T-helper 2 cell treated with Interferon-gamma antibody and Interleukin-4, amounts not matched to agents 5 μg/mL and 100 μg/mL, for 36 hours (primary cell): ENCODE measurements at regions not wholly inside any gene's neighbourhood (a gene's known extent, or its start where the extent isn't known, plus 50 kb on each side); places are given as distances from the start of the nearest gene placed in this dataset.

Source experiments
- DNase-seq: peaks from one replicate; pipeline ENCODE4 v3.0.0; 2021; ENCODE audit warnings: low spot score
- H3K27ac Mint-ChIP-seq: one replicate; pipeline ENCODE4 v1.8.0; 2021; ENCODE audit warnings: mild to moderate bottlenecking, mixed read lengths
- H3K27me3 Mint-ChIP-seq: one replicate; pipeline ENCODE4 v1.8.0; 2021; ENCODE audit warnings: low read depth, mixed read lengths
- H3K36me3 Mint-ChIP-seq: one replicate; pipeline ENCODE4 v1.8.0; 2021; ENCODE audit warnings: low read depth, mixed read lengths
- H3K4me1 Mint-ChIP-seq: one replicate; pipeline ENCODE4 v1.8.0; 2021; ENCODE audit warnings: low read depth, mixed read lengths
- H3K4me3 Mint-ChIP-seq: one replicate; pipeline ENCODE4 v1.8.0; 2022; ENCODE audit warnings: mild to moderate bottlenecking, moderate library complexity, mixed read lengths
- H3K9me3 Mint-ChIP-seq: one replicate; pipeline ENCODE4 v1.8.0; 2021; ENCODE audit warnings: mixed read lengths

DNA sequence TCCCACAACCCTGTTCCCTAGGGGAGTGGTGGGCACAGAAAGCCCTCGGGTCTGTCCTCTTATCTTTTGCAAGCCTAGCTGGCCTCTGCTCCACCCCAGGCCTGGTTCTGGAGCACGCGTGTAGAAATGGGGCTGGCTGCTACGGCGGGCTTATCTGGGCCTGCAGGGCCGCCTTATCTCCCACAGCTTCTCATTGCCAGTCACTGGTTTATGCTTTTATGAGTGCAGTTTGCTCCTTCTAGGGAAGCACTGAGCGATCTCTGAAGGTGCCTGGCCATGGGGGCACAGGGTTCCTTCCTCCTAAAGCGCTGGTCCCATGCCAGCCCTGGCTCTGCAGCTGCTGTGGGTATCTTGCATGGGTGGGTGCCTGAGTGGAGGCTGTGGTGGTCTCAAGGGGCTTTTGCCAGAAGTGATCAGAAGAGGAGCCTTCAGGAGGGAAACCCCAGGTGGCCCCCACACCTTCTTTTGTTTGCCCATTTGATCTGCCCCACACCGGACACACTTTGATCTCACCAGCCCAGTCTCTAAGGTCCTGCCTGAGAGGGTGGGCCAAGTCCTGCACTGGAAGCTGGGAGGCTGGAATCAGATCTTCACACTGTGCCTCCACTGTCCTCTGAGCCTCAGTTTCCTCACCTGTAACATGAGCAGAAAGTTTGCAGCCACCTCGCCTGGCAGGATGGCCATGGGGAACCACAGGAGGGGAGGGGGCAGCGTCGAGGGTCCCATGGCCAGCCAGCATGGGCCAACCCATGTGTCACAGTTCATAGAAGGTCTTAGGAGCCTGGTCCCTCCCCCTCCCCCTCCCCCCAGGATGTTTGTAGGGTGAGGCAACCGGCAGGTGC is 86.6 kb upstream of the FGF3 start:
- no peaks in the 10 kb centered on the region for H3K4me1 Mint-ChIP-seq
- no peak overlapping the region for H3K27ac Mint-ChIP-seq
- H3K27me3 Mint-ChIP-seq: no peaks in the 10 kb centered on the region
- no peak overlapping the region for H3K4me3 Mint-ChIP-seq
- no peaks in the 10 kb centered on the region for H3K36me3 Mint-ChIP-seq
- H3K9me3 Mint-ChIP-seq: no peaks in the 10 kb centered on the region
- no peak for DNase-seq

DNA sequence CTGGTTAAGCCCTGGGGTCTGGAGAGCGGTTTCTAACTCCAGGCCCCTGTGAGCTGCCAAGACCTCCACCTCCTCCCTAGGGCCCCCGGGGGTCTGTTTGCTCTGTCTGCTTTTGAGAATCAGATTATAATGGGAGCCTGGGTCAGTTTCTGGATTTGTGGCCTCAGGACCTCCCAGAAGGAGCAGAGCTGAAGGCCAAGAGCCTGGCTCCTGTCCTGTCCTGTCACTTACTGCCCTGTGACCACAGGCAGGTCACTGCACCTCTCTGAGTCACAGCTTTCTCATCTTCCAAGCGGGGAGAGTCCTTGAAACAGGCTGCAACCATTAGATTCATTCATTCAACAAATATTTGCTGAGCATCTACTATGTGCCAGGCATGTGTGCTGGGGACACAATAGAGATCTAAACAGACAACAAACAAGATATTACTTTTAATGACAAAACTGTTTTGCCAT is 87.3 kb upstream of the FGF3 start:
- Mint-ChIP-seq H3K9me3 (no peaks in the 10 kb centered on the region), H3K4me3 (no peak overlapping the region), H3K27me3 (no peaks in the 10 kb centered on the region), H3K27ac (no peak overlapping the region), H3K4me1 (no peaks in the 10 kb centered on the region), H3K36me3 (no peaks in the 10 kb centered on the region)
- no peak for DNase-seq

DNA sequence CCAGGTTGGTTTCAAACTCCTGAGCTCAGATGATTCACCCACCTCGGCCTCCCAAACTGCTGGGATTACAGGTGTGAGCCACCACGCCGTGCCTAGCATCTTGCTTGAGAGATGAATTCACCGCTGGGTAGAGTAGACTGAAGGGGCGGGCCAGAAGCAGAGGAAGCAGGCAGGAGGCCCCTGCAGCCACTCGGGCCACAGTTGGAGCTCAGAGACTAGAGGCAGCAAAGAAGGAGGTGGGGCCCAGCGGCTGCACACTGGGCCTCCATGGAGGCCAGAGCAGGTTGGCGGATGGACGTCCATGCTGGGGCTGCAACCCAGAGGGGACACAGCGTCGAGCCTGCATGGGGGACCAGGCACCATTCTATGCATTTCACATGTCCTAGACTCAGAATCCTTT is 88.4 kb upstream of the FGF3 start:
- Mint-ChIP-seq H3K27ac (no peak overlapping the region), H3K4me1 (no peaks in the 10 kb centered on the region), H3K36me3 (no peaks in the 10 kb centered on the region), H3K9me3 (no peaks in the 10 kb centered on the region), H3K4me3 (no peak overlapping the region), H3K27me3 (no peaks in the 10 kb centered on the region)
- no peak for DNase-seq

DNA sequence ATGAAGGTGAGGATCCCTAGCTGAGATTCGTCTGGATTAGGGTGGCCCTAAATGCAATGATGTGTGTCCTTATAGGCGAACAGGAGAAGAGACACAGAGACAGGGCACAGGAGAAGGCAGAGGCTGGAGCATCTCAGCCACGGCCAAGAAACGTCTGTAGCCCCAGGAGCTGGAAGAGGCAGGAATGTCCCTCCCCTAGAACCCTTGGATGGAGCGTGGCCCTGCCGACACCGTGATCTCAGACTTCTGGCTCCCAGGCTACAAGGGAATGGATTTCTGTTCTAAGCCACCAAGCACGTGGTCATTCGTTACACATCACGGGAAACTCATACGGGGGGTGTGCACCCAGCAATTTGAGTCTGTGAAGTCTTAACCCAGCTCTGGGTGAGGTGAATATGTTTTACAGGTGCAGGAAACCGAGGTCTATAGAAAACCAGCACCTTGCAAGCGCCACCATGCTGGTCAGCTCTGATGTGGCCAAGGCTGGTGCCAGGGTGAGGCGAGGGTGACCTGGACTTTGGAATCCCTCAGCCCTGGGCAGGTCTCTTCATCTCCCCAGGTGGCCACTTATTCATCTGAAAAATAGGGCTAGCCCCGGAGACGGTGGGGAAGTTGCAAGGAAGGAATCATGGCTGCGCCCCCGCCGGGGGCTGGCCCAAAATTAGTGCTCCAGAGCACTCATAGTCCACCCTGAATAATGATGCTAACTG is 89.5 kb upstream of the FGF3 start:
- DNase-seq: no peak
- no peaks in the 10 kb centered on the region for H3K4me1 Mint-ChIP-seq
- no peak overlapping the region for H3K4me3 Mint-ChIP-seq
- no peaks in the 10 kb centered on the region for H3K9me3 Mint-ChIP-seq
- no peaks in the 10 kb centered on the region for H3K36me3 Mint-ChIP-seq
- no peak overlapping the region for H3K27ac Mint-ChIP-seq
- no peaks in the 10 kb centered on the region for H3K27me3 Mint-ChIP-seq

DNA sequence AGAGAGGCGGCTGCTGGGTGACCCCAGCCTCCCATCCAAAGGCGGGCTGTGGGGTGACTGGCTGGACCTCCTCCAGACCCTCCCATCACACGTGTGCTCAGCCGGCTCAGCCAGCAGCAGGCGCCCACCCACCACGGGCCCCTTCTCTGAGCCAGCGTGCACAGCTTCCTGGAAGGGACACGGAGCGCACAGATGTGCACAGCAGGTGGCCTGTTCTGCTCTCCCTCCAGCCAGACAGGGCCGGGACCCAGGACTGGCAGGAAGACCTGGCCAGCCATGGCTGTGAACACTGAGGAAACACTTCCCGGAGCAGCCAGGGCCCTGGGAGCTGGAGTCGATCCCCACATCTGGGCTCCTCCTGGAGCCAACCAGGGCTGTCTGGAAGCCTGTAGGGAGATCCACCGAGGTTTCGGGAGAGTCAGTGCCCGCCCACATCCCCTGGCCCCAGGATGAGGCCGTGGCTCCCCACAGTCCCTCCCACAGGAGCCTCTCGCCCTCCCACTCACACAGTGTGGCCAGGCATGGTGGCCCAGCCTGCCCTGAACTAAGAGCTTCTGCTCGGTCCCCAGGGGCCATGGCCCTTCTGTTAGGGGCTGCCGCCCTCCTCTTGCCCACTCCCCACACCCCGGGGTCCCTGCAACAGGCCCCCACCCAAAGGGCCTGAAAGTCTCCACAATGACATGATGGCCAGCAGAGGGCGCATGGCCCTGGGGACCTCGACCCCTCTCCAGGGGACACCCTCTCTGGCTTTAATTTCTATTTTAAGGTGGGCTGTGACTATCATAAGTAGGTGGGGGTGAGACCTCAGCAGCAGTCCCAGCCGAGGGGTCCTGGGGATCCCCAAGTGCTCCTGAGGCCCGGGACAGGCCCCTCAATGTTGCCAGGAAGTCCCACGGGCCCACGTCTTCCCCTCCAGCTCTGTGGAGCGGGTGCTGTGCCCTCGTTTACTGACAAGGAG is 90.6 kb upstream of the FGF3 start:
- H3K27me3 Mint-ChIP-seq: no peaks in the 10 kb centered on the region
- H3K4me3 Mint-ChIP-seq: no peak overlapping the region
- H3K9me3 Mint-ChIP-seq: no peaks in the 10 kb centered on the region
- no peak for DNase-seq
- no peaks in the 10 kb centered on the region for H3K36me3 Mint-ChIP-seq
- no peak overlapping the region for H3K27ac Mint-ChIP-seq
- no peaks in the 10 kb centered on the region for H3K4me1 Mint-ChIP-seq

DNA sequence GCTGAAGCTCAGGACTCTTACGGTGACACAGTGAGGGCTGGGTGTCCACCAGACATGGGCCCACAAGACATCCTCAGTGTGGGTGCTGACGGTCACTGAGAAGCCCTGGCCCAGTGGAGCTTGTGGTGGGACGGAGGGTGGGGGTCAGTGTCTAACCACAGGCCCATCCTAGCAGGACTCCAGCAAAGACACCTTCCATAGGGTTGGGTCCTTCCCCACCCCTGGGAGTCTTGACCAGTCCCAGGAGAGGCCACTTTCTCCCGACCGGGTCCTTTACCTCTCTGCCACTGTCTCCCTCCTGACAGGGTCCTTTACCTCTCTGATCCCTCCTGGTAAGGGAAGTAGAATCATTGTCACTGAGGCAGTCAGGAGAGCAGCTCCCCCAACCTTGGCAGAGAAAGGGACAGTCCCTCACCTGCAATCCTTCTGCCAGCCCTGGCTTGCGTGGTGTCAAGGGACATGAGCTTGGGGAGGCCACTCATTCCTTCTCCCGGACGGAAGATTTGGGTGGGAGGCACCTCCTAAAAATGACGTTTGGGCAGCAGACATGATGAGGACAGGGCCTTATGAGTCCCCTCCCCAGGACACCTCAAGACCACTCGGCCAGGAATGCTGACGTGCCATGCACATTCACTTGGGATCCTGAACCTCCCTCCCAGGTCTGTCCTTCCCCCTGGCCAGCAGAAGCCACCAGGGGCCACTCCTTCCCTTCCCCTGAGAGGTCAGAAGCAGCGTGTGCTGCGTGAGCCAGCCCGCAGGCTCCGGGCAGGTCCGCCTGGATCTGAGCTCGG is 91.5 kb upstream of the FGF3 start:
- H3K4me3 Mint-ChIP-seq: no peak overlapping the region
- H3K36me3 Mint-ChIP-seq: no peaks in the 10 kb centered on the region
- H3K4me1 Mint-ChIP-seq: no peaks in the 10 kb centered on the region
- DNase-seq: no peak
- no peaks in the 10 kb centered on the region for H3K9me3 Mint-ChIP-seq
- H3K27me3 Mint-ChIP-seq: peaks cover 2% of the 10 kb centered on the region
- H3K27ac Mint-ChIP-seq: no peak overlapping the region

DNA sequence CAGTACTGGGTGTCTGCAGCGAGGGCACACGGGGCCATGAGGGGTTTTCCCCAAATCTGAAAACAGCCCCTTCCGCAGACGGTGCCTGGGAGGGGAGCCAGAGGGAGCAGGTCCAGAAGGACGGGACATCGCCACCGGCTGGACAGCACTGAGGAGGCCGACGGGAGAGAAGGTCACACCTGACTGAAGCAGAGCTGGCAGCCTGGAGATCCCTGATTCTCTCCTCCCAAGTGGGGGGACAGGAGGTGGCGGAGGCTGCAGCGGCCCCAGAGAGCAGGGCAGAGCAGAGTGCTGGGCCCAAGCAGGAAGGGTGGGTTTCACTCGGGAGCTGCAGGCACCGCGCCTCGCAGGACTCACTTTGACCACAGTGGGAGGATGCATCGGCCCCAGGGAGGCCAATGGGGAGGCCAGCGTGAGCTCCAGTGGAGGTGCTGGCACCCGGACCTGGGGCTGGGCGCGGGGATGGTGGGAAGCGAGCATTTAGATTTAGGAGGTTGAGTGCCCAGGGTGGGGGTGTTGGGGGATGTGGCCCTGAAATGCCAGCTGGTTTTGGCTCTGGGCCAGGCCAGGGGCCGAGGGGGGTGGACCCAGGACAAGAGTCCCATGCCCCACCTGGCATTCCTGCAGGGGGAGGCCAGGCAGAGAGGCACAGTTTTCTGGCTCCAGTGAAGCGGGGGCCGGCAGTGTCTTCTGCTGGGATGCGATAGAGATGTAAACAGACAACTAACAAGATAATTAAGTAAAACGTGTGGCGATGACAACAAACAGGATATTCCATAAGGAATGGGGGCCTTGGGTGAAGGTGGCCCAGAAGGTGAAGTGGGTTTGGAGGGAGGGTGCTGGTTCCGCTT is 92.3 kb upstream of the FGF3 start:
- no peak for DNase-seq
- Mint-ChIP-seq H3K27me3 (peaks cover 2% of the 10 kb centered on the region), H3K27ac (no peak overlapping the region)

DNA sequence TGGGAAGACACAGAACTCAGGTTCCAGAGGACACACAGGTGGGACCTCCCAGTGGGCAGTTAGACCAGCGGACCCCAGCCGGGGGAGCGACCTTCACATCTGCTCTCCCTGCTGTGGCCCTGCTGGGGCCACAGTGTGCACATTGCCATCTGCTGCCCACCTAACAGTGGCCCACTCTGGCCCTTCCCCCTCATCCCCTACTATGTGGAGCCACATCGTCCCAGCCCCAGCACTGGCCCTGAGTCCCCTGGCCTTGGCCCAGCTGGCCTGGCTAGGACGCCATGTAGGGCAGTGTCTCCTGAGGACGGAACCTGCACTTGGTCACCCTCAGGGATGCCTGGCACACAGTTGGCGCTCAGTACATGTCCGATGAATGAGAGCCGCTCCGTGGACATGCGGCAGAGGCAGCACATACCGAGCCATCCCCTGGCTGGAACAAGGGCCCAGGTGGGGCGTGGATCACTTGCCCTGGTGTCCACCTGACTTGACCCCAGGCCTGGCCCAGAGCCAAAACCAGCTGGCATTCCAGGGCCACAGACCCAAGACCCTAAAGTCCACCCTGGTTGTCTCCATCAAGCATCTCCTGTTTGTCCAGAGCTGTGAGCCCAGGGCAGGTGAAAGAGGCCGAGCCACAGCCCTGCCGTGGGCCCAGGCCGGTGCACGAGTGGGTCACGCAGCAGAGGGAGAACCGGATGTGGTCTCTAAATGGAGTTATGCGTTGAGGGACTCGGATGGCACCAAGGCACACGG is 93.1 kb upstream of the FGF3 start:
- DNase-seq: no peak
- H3K36me3 Mint-ChIP-seq: no peaks in the 10 kb centered on the region
- H3K27ac Mint-ChIP-seq: no peak overlapping the region
- H3K4me3 Mint-ChIP-seq: no peak overlapping the region
- H3K9me3 Mint-ChIP-seq: no peaks in the 10 kb centered on the region
- H3K4me1 Mint-ChIP-seq: no peaks in the 10 kb centered on the region
- H3K27me3 Mint-ChIP-seq: peaks cover 6% of the 10 kb centered on the region

More for the DNA sequence above, 92.3 kb upstream of the FGF3 start:
- Mint-ChIP-seq H3K4me3 (no peak overlapping the region), H3K4me1 (no peaks in the 10 kb centered on the region), H3K36me3 (no peaks in the 10 kb centered on the region), H3K9me3 (no peaks in the 10 kb centered on the region)

DNA sequence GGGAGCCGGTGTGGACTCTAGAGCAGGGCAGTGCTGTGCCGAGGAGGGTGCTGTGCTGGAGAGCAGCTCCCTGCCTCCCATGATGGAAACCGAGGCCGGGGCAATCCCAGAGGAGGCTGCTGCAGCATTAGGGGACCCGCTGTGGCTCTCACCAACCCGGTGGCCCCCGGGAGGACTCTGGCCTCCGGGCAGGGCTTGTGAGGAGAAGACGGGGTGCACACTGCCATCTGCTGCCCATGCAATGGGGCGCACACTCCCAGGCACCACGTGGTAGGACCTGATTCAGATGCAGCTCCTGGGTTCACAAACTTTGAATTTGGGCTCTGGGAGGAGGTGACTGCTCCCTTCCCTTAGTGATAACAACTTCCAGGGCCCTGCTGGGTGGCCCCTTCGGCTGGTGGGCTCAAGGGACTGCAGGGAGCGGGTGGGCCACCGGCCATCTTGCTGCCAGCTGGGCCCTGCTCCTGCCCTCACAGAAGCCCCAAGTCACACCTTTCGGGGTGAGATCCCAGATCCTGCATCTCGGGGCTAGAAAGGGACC is 93.8 kb upstream of the FGF3 start:
- Mint-ChIP-seq H3K9me3 (no peaks in the 10 kb centered on the region), H3K4me3 (no peak overlapping the region), H3K27ac (no peak overlapping the region), H3K36me3 (no peaks in the 10 kb centered on the region), H3K4me1 (no peaks in the 10 kb centered on the region), H3K27me3 (peaks cover 8% of the 10 kb centered on the region)
- no peak for DNase-seq

DNA sequence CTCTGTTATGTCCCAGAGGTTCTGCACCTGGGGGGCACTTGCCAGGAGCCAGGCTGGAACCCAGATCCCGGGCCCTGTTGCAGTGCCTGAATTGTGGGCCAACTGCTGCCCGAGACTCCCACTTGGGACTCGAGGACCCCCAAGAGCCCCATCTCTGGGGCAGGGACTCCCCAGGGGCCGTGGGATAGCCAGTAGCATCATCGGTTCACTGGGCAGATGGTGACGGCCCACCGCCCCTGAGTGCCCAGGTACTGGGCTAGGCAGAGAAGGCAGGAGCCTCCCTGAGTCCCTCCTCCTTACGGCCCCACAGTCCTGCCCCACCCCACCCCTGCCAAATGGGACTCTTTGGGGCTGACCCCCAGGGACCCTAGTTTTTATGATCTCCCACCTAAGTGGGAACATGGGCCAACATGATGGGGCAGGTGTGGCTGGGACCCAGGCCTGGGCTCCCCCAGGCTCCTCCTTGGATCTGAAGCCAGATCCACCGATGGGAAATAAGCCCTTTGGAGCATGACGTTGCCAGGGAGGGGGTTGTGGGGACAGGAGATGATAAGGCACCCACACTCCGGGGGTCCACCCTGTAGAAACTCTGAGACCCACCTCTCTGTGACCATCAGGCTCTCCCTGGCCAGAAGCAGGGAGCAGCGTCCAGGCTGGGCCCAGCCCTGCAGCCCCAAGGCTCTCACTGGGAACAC is 94.5 kb upstream of the FGF3 start:
- H3K4me1 Mint-ChIP-seq: no peaks in the 10 kb centered on the region
- no peak for DNase-seq
- no peaks in the 10 kb centered on the region for H3K36me3 Mint-ChIP-seq
- H3K9me3 Mint-ChIP-seq: no peaks in the 10 kb centered on the region
- H3K27me3 Mint-ChIP-seq: peaks cover 8% of the 10 kb centered on the region
- no peak overlapping the region for H3K4me3 Mint-ChIP-seq
- no peak overlapping the region for H3K27ac Mint-ChIP-seq

DNA sequence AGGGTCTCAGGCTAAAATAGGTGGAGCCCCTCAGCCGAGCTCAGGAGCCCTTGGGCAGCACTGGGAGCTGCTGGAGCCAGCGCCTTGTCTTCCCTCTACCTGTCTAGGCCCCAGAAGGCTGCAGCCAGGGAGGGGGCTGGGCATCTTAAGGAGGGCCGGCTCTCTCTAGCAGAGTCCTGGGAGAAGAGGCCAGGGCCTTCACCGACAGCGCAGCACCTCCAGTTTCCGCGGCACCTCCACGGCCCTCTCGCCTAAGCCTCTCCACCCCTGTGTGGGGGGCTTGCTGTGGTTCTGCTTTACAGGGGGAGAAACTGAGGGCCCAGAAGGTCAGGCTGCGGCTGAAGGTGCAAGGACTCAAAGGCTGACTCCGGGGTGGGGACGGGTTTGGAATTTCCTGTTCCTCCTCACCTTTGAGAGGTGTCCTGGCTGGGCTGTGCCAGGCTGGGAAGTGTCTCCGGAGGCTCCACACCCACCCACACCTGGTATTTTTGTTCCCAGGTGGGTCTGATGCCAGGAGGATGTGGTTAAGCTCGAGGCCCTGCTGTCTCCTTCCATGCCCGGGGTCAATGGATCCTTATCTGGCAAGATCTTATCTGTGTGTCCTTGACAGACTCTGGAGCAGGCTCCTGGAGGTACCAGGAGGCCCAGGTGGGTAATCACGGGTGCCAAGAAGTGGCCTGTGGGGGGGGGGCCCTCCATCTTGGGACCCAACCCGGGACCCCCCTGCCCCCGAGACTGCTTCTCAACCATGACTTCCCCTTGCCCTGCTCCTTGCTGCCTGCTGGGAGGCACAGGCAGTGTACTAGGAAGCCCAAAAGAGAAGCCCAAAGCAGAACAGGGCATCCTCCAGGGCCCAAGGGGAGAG is 95.3 kb upstream of the FGF3 start:
- Mint-ChIP-seq H3K27me3 (peaks cover 8% of the 10 kb centered on the region), H3K4me3 (no peak overlapping the region), H3K27ac (no peak overlapping the region), H3K36me3 (no peaks in the 10 kb centered on the region), H3K9me3 (no peaks in the 10 kb centered on the region), H3K4me1 (no peaks in the 10 kb centered on the region)
- DNase-seq: no peak
